ENCODE measurements at regions not wholly inside any gene's neighbourhood (a gene's known extent, or its start where the extent isn't known, plus 50 kb on each side); places are given as distances from the start of the nearest gene placed in this dataset.

- TF ChIP-seq CTCF (IDR thresholded peaks at IDR 0.05; ENCODE audit: low read depth, low read length, missing input control) (no peak), REST (IDR thresholded peaks at IDR 0.05) (no peak), MAX (IDR thresholded peaks at IDR 0.05) (peak; percentile 64), SP1 (IDR thresholded peaks at IDR 0.05) (peak; percentile 37), YY1 (IDR thresholded peaks at IDR 0.05) (peak; percentile 17), TAF1 (conservative IDR thresholded peaks at IDR 0.05) (no peak), GABPA (IDR thresholded peaks at IDR 0.05 in 1 of 2, conservative IDR thresholded peaks at IDR 0.05 in 1 of 2) (no peak), ATF3 (IDR thresholded peaks at IDR 0.05) (no peak), FOXA2 (IDR thresholded peaks at IDR 0.05) (no peak), JUND (IDR thresholded peaks at IDR 0.05) (peak in 1 of 2 donors; percentile 53), FOXA1 (IDR thresholded peaks at IDR 0.05) (no peak), RAD21 (IDR thresholded peaks at IDR 0.05) (peak in 1 of 2 donors; percentile 12), ZBTB33 (IDR thresholded peaks at IDR 0.05) (no peak)
Measured at GRCh38 chr7:22566176-22566575, 66.2 kb upstream of the STEAP1B start.

All from liver (tissue), 3 donors.